GM13977 (cell line): ENCODE measurements at regions not wholly inside any gene's neighbourhood (a gene's known extent, or its start where the extent isn't known, plus 50 kb on each side); places are given as distances from the start of the nearest gene placed in this dataset.

Experiments
- DNase-seq: peaks from one replicate; pipeline ENCODE4 v3.0.0; 2012; ENCODE audit warnings: low spot score
- CTCF ChIP-seq: IDR thresholded peaks from 2 replicates; pipeline ENCODE4 v1.5.1; 2012; ENCODE audit warnings: mild to moderate bottlenecking, control low read depth; ENCODE audit not compliant: insufficient read depth; ENCODE audit errors: extremely low read depth, missing control alignments
- in situ Hi-C: fragments of 300-500 bp; cut with MboI; formaldehyde crosslinking; loops from one replicate; pipeline ENCODE4 v1.12.0; 2022; ENCODE audit warnings: low sequenced_read_pairs, low pct_unique_long_range_greater_than_20kb, mixed read lengths, inconsistent platforms; ENCODE audit not compliant: unreplicated experiment

GRCh38 chr4:38377195-38377594, 286.8 kb upstream of the KLF3 start:
- no peak for DNase-seq
- no peak for TF ChIP-seq CTCF
- in situ Hi-C loops, result no loop called here

- in situ Hi-C loops, result no loop called here
Measured at GRCh38 chr4:38378478-38378877, 285.5 kb upstream of the KLF3 start.

GRCh38 chr4:38381788-38382187, 282.2 kb upstream of the KLF3 start:
- DNase-seq, result no peak
- no peak for TF ChIP-seq CTCF
- in situ Hi-C loops, result no loop called here

More at GRCh38 chr4:38378478-38378877, 285.5 kb upstream of the KLF3 start:
- no peak for DNase-seq
- TF ChIP-seq CTCF, result no peak

GRCh38 chr4:38382520-38382919, 281.5 kb upstream of the KLF3 start:
- in situ Hi-C loops, result no loop called here
- DNase-seq, result no peak
- no peak for TF ChIP-seq CTCF

- no peak for TF ChIP-seq CTCF
- in situ Hi-C loops, result no loop called here
- no peak for DNase-seq
Measured at GRCh38 chr4:38383646-38384121, 280.3 kb upstream of the KLF3 start.

GRCh38 chr4:38385093-38386004, 278.6 kb upstream of the KLF3 start:
- no peak for TF ChIP-seq CTCF
- DNase-seq, result no peak
- in situ Hi-C loops, result no loop called here
